SK-N-SH treated with all-trans-retinoic acid at 6 μM for 48 hours (cell line): ENCODE measurements at regions not wholly inside any gene's neighbourhood (a gene's known extent, or its start where the extent isn't known, plus 50 kb on each side); places are given as distances from the start of the nearest gene placed in this dataset.

Experiments used
- CREB5 ChIP-seq: fragments of 250-450 bp; sonication (Bioruptor Pico); IDR thresholded peaks from 2 replicates; pipeline ENCODE4 v1.5.1; 2020; ENCODE audit warnings: low read depth, mild to moderate bottlenecking, moderate library complexity
- CSRNP3 ChIP-seq: fragments of 250-450 bp; sonication (Bioruptor Pico); IDR thresholded peaks from 2 replicates; pipeline ENCODE4 v1.5.1; 2021; ENCODE audit warnings: mild to moderate bottlenecking, moderate library complexity
- GLIS3 ChIP-seq: fragments of 250-450 bp; sonication (Bioruptor Pico); IDR thresholded peaks from 2 replicates; pipeline ENCODE4 v1.5.0; 2020; ENCODE audit warnings: mild to moderate bottlenecking, moderate library complexity
- RARB ChIP-seq: fragments of 250-450 bp; sonication (Bioruptor Pico); IDR thresholded peaks from 2 replicates; pipeline ENCODE4 v1.8.0; 2021; ENCODE audit warnings: mild to moderate bottlenecking, moderate library complexity
- SNAI2 ChIP-seq: fragments of 250-450 bp; sonication (Bioruptor Pico); IDR thresholded peaks from 2 replicates; pipeline ENCODE4 v1.5.0; 2020; ENCODE audit warnings: mild to moderate bottlenecking, moderate library complexity

GRCh38 chr7:34296663-34297062 lies 361.4 kb upstream of the NPSR1 start:
- TF ChIP-seq CSRNP3 (no peak), RARB (no peak), CREB5 (CRISPR knock-in tag) (no peak), SNAI2 (no peak), GLIS3 (CRISPR knock-in tag) (no peak)
